ENCODE measurements at regions not wholly inside any gene's neighbourhood (a gene's known extent, or its start where the extent isn't known, plus 50 kb on each side); places are given as distances from the start of the nearest gene placed in this dataset.

DNA sequence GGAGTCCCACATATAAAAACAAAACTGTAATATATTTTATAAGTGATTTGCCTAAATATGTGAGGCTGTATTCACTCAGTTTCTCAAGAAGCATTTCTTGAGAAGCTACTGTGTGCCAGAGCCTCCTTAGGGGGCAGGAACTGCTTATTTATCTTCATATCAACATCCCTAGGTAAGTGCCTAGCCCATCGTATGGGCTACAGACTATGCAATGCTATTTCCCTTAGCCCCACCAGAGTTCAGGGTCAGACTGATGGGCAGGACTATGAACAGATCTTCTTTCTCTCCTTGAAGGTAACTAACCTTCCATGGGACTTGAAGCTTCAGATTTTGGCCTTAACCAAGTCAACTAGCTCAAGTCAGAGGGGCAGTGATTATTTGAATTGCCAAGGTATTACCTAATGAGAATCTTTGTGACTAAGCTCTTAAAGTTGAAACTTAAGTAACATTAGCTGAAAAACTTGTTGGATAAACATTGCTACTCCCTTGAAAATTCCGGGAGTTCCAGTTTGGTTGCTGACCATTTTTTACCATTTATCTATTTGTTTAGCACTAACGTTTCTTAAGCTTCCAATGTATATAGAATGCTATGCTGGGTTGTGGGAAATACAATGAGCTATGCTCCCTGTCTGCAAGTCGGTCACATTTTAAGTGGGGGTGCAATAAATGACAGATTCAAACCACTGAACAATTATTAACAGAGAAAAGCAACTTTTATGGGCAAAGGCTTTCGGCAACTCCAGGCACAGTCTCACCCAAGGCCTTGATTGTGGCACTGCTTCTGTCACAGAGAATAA lies 85.2 kb downstream of the GPR88 start:
- peaks cover 0 to 17% (median 13%) of the 10 kb centered on the region in 3 donors for H3K4me1 ChIP-seq
- no peaks in the 10 kb centered on the region for H3K27me3 ChIP-seq
- 33 to 55% methylated on average over 5 of the region's 5 CpGs for WGBS, 2 donors
- H3K27ac ChIP-seq, result peak overlapping the region in 1 of 4 donors; percentile 38
- no peak for DNase-seq
- H3K36me3 ChIP-seq, result no peaks in the 10 kb centered on the region
- TF ChIP-seq POLR2A (IDR thresholded peaks at IDR 0.05) (no peak), CTCF (IDR thresholded peaks at IDR 0.05) (no peak)
- H3K4me3 ChIP-seq, result no peak overlapping the region
- no peaks in the 10 kb centered on the region for H3K9me3 ChIP-seq
- intact Hi-C loops (cut with DNase I), result no loop called here

GRCh38 chr1:100624886-100625610 lies 87.1 kb downstream of the GPR88 start:
- Histone ChIP-seq H3K4me1 (peaks cover 0 to 34% (median 14%) of the 10 kb centered on the region in 3 donors), H3K9me3 (no peaks in the 10 kb centered on the region), H3K36me3 (no peaks in the 10 kb centered on the region), H3K27ac (no peak overlapping the region), H3K27me3 (no peaks in the 10 kb centered on the region), H3K4me3 (no peak overlapping the region)
- intact Hi-C loops (cut with DNase I), result no loop called here
- 75 to 79% methylated on average over 9 of the region's 9 CpGs for WGBS, 2 donors
- DNase-seq, result no peak
- no peak for TF ChIP-seq POLR2A (IDR thresholded peaks at IDR 0.05)
- TF ChIP-seq CTCF (IDR thresholded peaks at IDR 0.05), result no peak

DNA sequence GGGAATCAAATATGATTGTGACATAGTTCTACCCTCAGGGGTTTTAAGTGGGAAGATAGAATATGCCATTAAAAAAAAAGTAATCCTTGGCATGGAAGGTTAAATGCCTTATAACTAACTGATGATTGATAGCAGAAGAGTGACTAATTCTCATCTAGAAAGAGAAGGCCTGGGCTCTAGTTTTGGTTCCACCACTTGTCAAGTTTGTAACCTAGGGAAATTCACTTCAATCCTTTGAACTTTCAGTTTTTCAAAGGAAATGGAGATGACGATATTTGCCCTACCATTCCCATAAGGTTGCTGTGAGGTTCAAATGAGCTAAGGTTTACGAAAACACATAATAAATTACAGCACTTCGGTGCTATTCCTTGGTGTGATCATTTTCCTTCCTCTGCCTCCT lies 88.5 kb downstream of the GPR88 start:
- Histone ChIP-seq H3K27ac (no peak overlapping the region), H3K4me3 (no peak overlapping the region), H3K4me1 (peaks cover 0 to 34% (median 14%) of the 10 kb centered on the region in 3 donors), H3K27me3 (no peaks in the 10 kb centered on the region), H3K9me3 (no peaks in the 10 kb centered on the region), H3K36me3 (no peaks in the 10 kb centered on the region)
- no peak for TF ChIP-seq CTCF (IDR thresholded peaks at IDR 0.05)
- intact Hi-C loops (cut with DNase I), result no loop called here
- DNase-seq, result no peak
- WGBS, 2 donors, result 56 to 63% methylated on average over 3 of the region's 3 CpGs

DNA sequence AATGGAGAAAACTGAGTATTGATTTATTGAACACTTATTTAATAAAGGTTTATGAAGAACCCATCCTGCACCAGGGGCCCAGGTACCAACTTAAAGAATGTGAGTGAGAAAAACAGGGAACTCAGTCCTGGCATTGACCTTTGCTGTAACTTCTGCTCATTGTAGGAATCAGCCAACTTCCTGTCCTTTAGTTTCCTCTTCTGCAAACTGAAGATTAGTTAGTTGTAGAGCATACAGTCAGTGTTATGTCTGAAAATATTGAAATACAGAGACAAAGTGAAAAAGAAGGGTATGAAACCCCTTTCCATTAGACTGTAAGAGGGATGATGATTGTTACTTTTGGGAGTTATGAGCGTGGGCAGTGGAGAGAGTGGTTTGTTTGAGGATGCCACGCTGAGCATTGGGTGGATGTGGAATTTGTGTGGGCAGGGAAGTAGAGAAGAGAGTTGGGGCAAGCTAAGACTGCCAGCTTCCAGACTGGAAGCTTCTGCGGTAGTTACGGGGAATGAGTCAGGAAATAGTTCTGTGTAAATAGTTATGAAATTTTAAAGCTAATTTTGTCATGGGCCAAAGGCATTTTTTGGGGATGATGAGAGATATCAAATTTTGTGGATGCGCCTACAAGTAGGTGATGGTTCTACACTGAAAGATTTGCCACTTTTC lies 89.2 kb downstream of the GPR88 start:
- Histone ChIP-seq H3K27me3 (no peaks in the 10 kb centered on the region), H3K4me1 (peaks cover 0 to 34% (median 13%) of the 10 kb centered on the region in 3 donors), H3K36me3 (no peaks in the 10 kb centered on the region), H3K9me3 (no peaks in the 10 kb centered on the region), H3K27ac (peak overlapping the region in 2 of 4 donors; percentile 25 to 61), H3K4me3 (no peak overlapping the region)
- TF ChIP-seq POLR2A (IDR thresholded peaks at IDR 0.05) (no peak), CTCF (IDR thresholded peaks at IDR 0.05) (no peak)
- DNase-seq, result no peak
- intact Hi-C loops (cut with DNase I), result no loop called here
- WGBS, 2 donors, result 40 to 64% methylated on average over 5 of the region's 5 CpGs

DNA sequence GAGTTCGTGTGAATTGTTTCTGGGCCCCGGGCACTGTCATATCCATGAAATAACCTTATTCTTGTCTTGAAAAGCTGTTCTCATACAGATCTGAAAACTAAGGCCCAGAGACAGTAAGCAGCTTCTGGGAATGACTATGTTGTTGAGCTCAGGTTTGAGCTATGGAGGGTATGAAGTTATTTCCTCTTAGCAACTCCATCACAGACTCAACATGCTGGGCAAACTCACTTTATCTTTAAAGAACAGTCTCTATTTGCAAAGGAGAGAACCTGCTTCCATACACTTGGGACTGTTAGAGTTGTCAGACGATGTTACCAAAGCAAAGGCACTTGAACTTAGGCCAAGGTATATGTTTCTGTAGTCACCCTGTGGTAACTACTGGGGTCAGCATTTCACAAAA lies 90.0 kb downstream of the GPR88 start:
- Histone ChIP-seq H3K27me3 (no peaks in the 10 kb centered on the region), H3K27ac (peak overlapping the region in 2 of 4 donors; percentile 54 to 55), H3K9me3 (no peaks in the 10 kb centered on the region), H3K4me3 (no peak overlapping the region), H3K36me3 (no peaks in the 10 kb centered on the region), H3K4me1 (peaks cover 0 to 34% (median 9%) of the 10 kb centered on the region in 3 donors)
- no peak for DNase-seq
- TF ChIP-seq CTCF (IDR thresholded peaks at IDR 0.05), result no peak
- no peak for TF ChIP-seq POLR2A (IDR thresholded peaks at IDR 0.05)
- WGBS, 2 donors, result 85 to 90% methylated on average over 3 of the region's 3 CpGs
- intact Hi-C loops (cut with DNase I), result no loop called here
